ENCODE measurements at regions not wholly inside any gene's neighbourhood (a gene's known extent, or its start where the extent isn't known, plus 50 kb on each side); places are given as distances from the start of the nearest gene placed in this dataset.

GRCh38 chr2:15845737-15846405, 94.5 kb upstream of the MYCN start:
- no peak for DNase-seq

DNA sequence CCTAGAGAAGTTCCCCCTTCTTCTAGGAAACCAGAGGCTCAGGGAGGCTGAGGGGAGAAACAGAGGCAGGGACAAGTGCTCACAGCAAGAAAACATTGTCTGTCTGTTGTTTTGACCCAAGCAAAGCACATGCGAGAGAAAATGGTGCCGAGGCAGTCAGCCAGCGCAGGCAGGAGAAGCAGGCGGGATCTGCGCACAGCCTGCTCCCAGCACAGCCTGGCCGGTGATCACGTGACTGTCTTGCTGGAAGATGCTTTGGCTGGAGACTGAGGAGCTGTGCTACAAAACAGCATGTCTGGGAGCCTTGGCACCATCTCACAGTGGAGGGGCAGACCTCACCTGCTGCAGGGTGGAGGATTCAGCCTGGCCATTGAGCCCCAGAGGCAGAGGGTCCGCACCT, 93.7 kb upstream of the MYCN start:
- DNase-seq = no peak

GRCh38 chr2:15850534-15850933, 89.8 kb upstream of the MYCN start:
- DNase-seq = no peak

GRCh38 chr2:15851076-15851693, 89.2 kb upstream of the MYCN start:
- no peak for DNase-seq

DNA sequence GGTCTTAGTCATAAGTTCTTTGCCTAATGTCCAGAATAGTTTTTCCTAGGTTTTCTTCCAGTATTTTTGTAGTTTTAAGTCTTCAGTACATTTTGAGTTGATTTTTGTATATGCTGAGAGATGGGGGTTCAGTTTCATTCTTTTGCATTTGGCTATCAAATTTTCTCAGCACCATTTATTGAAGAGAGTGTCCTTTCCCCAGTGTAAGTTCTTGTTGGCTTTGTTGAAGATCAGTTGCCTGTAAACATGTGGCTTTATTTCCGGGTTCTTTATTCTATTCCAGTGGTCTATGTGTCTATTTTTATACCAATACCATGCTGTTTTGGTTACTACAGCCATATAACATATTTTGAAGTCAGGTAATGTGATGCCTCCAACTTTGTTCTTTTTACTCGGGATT, 87.5 kb upstream of the MYCN start:
- DNase-seq = no peak

GRCh38 chr2:15853903-15854302, 86.4 kb upstream of the MYCN start:
- DNase-seq = no peak

DNA sequence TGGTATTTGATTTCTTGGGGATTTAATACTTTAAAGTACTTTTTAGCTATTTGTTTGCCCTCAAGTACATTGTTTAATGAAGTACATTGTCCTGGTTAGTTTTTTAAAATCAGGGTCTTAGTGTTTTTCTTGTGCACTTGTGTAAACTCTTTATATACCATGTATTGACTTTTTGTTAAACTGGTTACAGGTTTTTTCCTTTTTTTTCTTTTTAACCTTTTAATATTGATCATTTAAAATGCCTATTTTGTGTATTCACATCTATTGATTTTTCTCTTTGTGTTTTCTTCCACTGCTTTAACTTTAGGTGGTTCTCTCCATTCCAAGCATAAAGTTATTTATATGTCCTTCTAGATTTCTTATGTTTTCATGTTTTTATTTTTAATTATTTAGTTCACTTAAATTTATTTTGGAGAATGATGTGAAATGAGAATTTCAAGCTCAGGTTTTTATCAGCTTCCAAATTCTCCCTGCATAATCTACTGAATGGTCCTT, 84.5 kb upstream of the MYCN start:
- DNase-seq = no peak

DNA sequence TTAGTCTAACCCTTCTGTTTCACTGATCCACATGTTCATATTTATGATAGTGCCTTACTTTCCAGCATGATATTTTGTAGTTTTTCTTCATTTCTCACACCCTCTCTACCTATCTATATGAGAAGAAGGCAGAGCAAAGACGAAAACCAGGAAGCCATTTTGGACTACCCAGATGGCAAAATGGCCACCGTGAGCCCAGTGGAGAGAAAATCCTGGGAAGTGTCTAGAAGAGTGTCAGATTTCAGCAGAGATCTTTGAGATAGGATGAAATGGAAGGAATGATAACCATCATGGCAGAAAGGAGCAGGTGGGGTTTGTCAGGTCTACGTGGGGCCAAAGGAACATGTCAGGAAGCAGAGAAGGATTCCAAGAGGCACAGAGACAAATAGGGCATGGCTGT, 84.0 kb upstream of the MYCN start:
- DNase-seq = no peak

DNA sequence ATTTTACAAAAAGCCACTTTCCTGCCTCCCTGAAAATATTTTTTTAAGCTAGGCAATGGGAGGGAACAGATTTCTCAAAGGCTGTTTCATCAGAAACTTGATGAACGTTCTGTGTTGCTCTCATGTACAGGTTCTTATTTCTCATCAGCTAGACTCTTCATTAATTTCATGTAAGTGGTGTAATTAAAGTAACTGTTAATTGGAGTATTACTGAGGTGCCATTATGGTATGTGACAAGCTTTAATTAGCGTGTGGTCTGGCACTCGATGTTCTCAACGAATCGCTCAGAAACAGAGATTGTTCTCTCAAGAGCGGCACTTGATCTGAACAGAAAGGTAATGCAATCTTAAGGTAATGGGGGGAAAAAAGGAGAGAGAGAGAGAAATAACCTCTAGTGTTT, 81.9 kb upstream of the MYCN start:
- no peak for DNase-seq

DNA sequence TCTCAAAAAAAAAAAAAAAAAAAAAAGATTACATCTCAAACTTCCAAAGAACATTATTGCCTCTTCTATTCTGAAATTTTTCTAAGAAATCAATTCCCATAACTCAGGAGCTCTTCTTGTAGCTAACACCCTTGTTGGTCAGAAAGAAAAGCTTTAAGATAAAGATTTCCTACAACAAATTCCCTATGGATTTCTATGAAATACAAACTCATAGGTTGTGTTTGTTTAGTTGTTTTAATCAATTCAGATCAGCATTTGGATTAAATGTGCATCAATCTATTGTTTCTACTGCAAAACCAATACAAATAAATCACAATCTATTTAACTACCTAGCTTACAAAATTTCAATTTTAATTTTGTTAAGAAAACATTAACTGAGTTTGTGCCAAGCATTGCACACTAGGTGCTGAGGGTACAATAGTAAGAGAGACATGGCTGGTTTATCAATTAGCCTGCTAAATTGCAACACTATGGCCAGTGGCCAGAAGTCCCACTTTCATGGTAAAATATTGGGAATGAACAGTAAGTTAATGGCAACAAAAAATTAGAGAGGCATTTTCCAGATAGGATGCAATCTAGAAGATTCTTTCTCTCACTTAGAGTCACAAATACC, 80.2 kb upstream of the MYCN start:
- no peak for DNase-seq

- no peak for DNase-seq
Observed at GRCh38 chr2:15860760-15861159, 79.6 kb upstream of the MYCN start.

DNA sequence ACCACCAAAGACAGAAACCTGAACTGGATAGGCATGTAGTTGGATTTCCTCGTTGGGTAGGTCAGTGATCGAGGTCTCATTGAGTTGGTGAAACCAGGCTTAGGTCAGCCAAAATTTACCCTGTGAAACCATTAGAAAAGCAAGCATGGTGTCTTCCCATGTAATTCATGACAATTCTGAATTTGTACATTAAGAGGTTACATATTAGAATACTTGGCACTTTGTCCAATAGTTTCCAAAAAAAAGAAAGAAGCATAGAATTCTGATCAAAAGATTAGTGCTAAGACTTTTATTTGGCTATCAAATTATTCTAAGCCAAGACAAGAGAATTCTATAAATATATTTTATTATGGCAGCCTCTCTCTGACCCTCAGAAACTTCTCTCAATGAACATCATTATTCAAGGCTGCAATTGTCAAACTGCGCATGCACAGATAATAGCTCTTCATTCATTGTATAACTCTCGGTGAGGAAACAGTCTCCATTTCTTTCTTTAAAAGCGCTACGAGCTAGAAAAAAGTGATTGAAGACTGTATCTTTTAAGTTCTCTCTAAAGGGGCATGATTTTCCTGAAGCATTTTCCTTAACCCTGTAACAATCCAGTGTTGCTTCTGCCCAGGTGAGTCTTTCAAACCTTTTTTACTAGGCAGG, 79.1 kb upstream of the MYCN start:
- no peak for DNase-seq

GRCh38 chr2:15861898-15862297, 78.5 kb upstream of the MYCN start:
- DNase-seq = no peak

DNA sequence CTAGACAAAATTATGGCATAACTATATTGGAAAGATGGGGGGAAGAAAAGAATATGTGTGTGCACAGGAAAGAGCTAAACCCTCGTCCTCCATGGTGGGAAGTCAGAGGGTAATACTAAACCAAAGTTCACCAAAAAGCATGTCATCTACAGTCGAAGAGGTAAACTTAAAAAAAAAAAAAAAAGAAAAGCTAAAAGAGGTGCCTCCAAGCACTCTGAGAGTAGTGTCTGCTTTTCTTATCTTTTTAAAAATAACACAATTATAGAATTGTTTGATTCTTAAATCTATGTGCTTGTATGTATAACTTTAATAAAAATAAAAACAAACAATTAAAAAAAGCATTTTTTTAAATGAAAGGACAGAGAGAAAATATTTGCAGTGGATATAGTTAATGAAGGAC, 77.3 kb upstream of the MYCN start:
- DNase-seq = no peak

DNA sequence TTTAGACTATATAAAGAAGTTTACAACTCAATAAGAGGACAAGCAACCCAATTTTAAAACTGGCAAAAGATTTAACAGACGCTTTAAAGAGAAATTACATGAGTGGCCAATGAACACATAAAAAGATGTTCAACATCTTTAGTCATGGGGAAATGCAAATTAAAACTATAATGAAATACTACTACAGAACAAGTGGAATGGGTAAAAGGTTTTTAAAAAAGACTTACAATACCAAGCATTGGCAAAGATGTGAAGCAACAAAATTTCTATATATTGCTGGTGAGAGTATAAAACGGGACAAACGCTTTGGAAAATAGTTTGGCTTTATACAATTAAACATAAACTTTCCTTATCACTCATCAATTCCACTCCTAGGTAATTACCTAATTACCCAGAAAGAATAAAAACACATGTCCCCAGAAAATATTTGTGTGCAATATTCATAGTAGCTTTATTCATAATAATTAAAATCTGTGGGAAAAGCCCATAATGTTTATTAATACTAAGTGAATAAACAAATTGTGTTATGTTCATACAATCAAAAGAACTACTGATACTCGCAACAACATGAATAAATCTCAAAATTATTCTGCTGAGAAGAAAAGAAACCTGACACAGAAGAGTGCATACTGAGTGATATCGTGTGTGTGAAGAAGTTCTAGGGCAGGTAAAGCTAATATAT, 76.7 kb upstream of the MYCN start:
- no peak for DNase-seq

DNA sequence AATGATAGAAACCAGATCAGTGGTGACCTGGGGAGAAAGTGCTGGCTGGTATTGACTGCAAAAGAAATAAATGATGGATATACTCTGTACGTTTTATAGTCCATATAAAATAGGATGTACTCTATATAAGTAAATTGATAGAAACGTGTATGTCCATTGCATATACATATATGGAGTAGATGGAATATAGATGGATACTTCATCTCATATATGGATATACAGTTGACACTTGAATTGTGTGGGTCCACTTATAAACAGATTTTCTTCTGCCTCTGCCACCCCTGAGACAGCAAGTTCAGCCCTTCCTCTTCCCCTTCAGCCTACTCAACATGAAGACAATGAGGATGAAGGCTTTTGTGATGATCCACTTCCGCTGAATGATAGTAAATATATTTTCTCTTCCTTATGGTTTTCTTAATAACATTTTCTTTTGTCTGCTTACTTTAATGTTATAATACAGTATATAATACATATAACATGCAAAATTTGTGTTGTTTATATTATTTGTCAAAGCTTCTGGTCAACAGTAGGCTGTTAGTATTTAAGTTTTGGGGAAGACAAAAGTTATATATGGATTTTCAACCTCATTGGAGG, 76.1 kb upstream of the MYCN start:
- DNase-seq = no peak

- no peak for DNase-seq
Observed at GRCh38 chr2:15865923-15866322, 74.4 kb upstream of the MYCN start.

- DNase-seq = no peak
Observed at GRCh38 chr2:15866563-15867193, 73.7 kb upstream of the MYCN start.

DNA sequence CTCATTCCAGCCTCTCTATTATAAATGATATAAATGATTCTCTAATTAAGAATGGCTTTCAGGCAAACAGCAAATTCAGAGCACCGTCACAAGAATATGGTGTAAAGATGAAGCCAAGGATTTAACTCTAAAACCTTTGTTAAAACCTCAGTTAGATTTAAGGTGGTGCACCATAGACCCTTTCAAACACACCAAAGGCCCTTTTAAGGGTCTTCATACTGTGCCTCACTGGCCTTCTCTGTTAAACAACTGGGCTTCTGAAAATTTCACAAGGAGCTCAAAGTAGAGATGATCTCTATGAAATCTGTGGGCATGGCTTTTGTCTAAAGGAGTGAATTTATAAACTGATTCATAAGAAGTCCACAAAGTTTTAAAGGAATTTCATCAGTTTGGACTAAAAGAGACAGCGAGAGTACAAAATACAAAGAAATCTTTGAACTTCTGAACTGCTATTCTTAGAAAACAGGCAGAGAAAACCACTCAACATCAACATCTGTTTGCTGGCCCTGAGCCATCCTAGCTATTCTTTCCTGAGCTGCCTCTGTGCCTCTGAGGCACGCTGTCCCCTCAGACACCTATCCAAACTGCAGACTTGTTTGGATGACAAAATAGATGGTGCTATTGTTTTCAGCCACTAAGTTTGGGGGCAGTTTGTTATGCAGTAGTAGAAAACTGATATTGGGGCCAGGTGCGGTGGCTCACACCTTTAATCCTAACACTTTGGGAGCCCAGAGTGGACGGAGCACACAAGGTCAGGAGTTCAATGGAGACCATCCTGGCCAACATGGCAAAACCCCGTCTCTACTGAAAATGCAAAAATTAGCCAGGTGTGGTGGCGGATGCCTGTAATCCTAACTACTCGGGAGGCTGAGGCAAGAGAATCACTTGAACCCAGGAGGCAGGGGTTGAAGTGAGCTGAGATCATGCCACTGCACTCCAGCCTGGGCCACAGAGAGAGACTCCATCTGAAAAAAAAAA, 72.9 kb upstream of the MYCN start:
- DNase-seq = no peak

- no peak for DNase-seq
Observed at GRCh38 chr2:15868186-15868585, 72.2 kb upstream of the MYCN start.

DNA sequence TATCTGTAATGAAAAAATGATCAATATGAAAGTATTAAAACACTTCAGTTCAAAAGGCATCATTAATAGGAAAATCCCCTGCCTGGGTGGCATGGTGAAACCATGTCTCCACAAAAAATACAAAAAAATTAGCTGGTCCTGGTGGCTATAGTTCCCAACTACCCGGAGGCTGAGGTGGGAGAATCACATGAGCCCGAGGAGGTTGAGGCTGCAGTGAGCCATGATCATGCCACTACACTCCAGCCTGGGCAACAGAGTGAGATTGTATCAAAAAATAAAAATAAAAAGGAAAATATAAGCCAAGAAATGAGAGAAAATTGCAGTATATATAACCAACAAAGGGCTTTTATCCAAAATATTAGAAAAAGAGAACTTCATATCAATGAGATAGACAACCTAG, 71.6 kb upstream of the MYCN start:
- no peak for DNase-seq
